Sigmoid colon (tissue), 4 donors: ENCODE measurements at regions not wholly inside any gene's neighbourhood (a gene's known extent, or its start where the extent isn't known, plus 50 kb on each side); places are given as distances from the start of the nearest gene placed in this dataset.

Experiments used
- CTCF ChIP-seq, 4 experiments: fragments of 450-650 bp in 3 of 4; fragments of 200-600 bp in 1 of 4; IDR thresholded peaks; one replicate each; pipeline ENCODE4 v1.5.1; 2016 to 2019; ENCODE audit warnings: antibody characterized with exemption in 4 of 4, mild to moderate bottlenecking in 3 of 4, moderate library complexity in 2 of 4
- EP300 ChIP-seq, 4 donors: sonication (generic); formaldehyde crosslinking; IDR thresholded peaks; one replicate each; pipeline ENCODE4 v1.6.1; 2017; ENCODE audit warnings: antibody characterized with exemption in 4 of 4
- POLR2A ChIP-seq, 2 donors: fragments of 450-650 bp; IDR thresholded peaks; one replicate each; pipeline ENCODE4 v1.6.1; 2016; ENCODE audit warnings: antibody characterized with exemption in 2 of 2, mild to moderate bottlenecking in 2 of 2, moderate library complexity in 2 of 2

GRCh38 chr10:132994811-132995210 is 52.4 kb upstream of the CFAP46 start:
- TF ChIP-seq POLR2A (IDR thresholded peaks at IDR 0.05), result no peak
- TF ChIP-seq CTCF (IDR thresholded peaks at IDR 0.05), result no peak
- TF ChIP-seq EP300 (IDR thresholded peaks at IDR 0.05), result no peak
